NCI-H774 (cell line): ENCODE measurements at regions not wholly inside any gene's neighbourhood (a gene's known extent, or its start where the extent isn't known, plus 50 kb on each side); places are given as distances from the start of the nearest gene placed in this dataset.
"Not testable (repeated sequence)": the region's sequence is repeated elsewhere in the genome, so short reads cannot be mapped to it uniquely, and the experiment has no call there.

Experiments
- DNase-seq: peaks from one replicate; lab custom pipeline; 2025; lab: John Stamatoyannopoulos, UW

DNA sequence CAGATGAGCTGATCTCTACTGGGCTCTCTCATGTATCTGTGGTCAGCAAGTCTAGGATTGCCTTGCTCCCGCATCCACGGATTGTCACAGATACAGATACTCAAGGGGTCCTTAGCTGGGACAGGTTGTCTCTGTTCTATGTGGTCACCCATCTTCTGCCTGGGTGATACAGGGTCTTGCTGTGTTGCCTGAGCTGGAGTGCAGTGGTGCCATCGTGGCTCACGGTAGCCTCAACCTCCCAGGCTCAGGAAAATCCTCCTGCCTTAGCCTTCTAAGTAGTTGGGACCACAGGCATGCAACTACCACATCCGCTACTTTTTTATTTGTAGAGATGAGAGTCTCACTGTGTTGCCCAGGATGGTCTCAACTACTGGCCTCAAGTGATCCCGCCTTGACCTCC lies 72.5 kb upstream of the ZNF217 start:
- DNase-seq = no peak

DNA sequence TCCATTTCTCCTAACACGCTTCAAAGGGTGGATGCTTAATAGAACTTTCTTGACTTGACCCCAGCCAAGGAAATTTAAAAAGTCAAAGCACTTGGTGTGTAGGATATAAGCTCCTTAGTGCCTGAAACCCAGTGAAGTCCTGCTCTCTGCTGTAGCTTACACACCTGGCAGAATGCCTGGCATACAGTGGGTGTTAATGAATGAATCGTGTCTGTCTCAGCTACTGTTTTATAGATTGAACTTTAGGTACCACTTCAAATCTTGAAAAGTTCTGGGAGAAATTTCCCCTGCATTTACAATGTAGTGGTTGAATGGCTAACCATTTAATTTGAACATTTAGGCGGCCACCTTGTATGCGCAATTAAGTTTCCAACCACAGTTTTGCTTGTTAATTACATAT lies 70.5 kb upstream of the ZNF217 start:
- DNase-seq = no peak

- DNase-seq = not testable (repeated sequence)
Observed at GRCh38 chr20:53663521-53663920, 69.9 kb upstream of the ZNF217 start.

GRCh38 chr20:53662595-53662994 lies 69.0 kb upstream of the ZNF217 start:
- no peak for DNase-seq

DNA sequence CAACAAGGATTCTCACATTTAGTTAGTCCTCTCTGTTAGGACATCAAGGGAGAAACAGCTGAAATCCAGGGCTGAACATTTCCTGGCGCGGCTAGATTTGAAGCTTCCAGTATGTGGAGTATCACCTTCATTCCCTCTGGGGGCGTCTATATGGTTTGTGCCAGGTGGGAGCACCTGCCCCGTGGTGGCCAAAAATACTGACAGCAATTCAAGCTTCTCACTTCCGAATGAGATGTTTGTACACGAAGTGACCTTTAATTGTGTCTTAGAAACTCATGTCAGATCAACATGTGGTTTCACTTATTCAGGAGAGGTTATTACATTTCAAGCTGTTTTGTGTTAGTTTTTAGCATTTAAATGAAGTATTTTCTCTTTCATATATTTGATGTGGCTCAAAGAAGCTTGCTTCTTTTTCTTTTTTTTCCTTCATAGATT lies 67.3 kb upstream of the ZNF217 start:
- DNase-seq = no peak

DNA sequence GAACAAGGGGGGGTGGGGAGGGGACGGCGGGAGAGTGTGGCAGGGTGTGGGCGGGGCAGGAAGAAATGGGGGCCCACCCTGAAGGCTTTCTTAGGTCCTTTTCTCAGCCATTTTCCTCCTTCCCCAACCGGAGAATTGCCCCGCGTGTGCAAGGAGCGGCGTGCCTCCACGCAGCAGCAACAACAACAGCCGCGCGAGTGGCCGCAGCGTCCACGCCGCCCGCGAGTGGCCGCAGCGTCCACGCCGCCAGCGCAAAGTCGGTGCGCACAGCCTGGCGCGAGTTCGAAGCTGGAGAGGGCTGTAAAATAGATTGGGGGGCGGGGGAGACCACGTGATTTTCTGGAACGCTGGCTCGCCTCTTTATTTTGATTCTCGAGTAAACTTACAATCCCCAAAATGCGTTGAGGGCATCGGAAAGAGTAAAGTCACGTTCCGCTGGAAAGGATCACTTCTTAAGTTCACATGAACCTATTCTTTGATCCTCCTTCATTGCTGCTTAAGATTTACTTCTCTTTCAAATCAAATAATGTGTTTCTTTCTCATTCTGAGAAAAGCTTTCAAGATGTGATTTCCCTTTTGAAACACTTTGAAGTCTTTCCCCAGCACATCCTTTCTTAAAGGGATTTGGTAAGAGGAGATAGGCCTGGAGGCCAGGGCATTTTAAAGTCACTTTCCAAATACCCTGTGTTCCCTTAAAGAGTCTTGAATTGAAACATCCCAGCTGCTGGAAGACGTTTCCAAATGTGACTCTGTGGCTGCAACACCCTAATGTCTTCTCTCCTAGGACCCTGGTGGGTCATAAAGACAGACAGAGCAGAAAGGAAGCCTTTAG lies 66.7 kb upstream of the ZNF217 start:
- DNase-seq = no peak

DNA sequence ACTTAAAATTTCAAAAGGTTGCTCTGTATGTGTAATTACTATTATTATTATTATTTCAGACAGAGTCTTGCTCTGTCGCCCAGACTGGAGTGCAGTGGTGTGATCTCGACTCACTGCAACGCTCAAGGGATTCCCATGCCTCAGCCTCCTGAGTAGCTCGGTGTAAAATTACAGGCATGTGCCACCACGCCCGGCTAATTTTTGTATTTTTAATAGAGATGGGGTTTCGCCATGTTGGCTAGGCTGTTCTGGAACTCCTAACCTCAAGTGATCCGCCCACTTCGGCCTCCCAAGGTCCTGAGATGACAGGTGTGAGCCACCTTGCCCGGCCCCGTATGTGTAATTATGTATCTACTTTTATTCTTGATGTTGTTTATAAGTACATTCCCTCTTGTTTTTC lies 65.3 kb upstream of the ZNF217 start:
- DNase-seq = no peak

DNA sequence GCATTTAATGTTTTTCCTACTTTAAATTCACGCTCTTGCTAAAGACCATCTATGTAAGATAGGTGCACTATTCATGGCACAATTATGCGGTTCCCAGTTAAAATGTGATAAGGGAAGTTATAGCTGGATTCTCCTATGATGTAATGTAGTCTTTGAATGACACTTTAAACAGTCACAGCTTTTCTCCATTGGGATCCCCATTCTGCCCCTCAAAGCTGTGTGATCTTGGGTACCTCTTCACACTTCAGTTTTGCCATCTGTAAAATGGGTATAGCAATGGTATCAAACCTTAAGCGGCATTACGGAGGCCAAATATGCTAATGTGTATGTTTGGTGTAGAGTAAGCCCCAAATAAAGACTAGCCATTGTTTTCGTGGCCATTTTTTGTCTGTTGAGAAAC lies 64.7 kb upstream of the ZNF217 start:
- DNase-seq = no peak

DNA sequence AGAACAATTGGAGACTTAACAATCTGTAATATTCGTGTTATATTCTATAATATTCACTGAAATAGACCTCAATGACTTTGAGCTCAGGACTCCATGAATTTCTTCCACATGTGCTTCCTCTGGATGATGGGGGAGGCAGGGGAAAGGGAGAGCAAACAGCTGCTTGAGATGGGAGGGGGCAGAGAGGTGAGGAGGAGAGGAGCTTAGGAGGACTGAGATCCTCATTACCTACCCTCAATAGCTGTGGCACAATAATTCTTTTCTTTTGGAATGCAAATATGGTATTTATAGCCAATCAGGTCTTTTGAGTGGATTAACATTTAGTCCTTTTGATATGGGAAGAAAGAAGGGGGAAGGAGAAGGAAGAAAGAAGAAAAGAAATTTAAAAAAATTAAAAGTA lies 64.1 kb upstream of the ZNF217 start:
- DNase-seq = no peak

DNA sequence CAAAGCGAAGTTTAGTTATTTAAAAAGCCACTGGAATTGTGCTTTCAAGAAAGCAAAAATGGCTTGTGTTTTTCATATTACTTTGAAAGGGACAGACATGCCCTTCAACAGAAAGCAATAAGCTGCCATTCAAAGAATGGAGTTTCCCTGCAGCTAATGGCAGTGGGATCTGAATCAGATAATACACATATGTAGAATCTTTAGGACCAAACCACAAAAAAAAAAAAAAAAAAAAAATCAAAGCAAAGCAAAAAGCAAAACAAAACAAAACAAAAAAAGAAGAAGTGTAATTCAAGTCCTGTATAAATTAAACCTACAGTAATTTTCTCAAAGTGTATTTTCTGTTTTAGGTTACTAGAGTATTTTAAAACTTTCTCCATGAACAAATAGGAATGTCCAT lies 63.6 kb upstream of the ZNF217 start:
- DNase-seq = no peak

GRCh38 chr20:53656293-53657202 lies 62.9 kb upstream of the ZNF217 start:
- DNase-seq = no peak

DNA sequence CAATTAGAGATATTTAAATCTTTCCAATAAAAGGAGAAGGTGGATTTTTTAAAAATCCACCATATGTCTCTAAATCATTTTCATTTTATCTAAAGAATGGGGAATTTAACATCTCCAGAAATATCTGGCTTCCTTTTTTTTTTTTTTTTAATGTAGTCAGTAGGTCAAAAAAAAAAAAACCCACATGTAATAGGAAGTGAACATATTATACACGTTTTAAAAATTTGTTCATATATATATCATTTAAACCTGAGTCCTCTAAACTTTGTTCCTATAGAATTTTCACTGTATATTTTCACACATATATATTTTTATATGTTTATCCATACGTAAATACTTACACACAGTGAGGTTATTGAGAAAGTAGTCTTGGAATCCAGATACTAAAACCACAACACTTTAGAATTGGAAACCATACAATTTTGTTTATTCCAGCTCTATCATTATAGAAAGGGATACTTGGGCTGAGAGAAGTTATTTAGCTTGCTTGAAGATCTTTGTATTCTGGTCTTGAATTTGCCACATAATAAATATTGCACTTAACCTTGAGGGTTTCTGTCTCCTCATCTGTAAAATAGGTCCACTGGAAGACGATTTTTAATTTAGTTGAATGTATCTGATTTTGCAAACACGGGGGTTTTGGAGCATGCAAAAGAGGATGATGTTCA lies 62.1 kb upstream of the ZNF217 start:
- no peak for DNase-seq

DNA sequence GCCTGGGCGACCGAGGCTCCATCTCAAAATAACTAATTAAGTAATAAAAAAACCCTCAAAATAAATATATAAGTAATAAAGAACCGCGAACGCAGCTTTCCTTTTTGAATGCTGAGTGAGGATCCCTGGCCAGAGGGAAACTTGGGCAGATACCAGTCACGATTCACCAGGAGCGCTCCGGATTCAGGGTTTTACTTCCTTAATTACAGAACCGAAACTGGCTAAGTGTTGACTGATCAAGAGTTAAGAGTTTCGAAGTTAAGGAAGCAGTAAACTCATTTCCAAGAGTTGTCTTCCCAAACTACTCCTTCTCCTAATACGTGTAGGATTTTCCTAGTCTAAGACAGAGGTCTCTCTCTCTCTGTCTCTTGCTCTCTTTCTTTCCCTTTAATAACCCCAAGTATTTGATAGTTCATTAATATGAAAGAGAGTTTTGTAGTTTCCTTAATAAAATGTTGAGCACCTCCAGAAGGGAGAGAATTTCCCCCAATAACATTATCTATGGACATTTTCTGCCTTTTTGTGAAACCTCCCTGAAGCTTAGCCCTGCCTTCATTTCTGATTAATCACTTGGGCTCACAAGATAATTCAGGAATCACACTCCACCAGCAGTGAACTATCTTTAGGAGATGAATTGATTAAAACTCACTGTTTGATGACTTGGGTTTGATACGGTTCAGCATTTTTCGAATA lies 61.4 kb upstream of the ZNF217 start:
- no peak for DNase-seq

GRCh38 chr20:53654521-53654920 lies 60.9 kb upstream of the ZNF217 start:
- DNase-seq = not testable (repeated sequence)

DNA sequence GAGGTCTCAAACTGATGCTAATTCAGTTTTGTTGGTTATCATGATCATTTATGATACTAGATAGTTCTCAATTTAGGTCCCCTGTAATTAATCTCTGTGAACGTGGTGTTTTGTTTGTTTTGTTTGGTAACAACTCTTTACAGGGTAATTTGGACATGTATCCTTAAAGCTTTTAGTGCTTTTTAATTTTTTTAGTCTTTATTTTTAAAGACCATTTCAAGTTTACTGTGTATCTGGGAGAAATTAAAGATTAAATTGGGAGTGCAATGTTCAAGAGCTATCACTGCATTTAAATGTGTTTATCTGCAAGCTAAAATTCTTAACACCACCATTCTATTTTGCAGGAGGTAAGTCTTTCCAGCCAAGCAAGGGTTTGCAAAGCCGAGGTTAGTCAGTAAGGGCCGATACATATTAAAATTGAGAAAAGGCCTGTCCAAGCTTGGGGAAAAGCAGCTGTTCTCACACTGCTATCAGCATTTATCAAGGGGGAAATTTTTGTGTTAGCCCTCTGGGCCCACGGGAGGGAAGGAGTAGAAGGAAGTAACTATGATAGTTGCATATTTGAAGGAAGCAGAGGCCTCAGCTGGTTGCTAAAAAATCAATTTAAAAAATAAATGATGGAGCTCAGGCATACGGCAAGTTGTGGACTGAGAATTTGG lies 59.3 kb upstream of the ZNF217 start:
- DNase-seq = no peak

DNA sequence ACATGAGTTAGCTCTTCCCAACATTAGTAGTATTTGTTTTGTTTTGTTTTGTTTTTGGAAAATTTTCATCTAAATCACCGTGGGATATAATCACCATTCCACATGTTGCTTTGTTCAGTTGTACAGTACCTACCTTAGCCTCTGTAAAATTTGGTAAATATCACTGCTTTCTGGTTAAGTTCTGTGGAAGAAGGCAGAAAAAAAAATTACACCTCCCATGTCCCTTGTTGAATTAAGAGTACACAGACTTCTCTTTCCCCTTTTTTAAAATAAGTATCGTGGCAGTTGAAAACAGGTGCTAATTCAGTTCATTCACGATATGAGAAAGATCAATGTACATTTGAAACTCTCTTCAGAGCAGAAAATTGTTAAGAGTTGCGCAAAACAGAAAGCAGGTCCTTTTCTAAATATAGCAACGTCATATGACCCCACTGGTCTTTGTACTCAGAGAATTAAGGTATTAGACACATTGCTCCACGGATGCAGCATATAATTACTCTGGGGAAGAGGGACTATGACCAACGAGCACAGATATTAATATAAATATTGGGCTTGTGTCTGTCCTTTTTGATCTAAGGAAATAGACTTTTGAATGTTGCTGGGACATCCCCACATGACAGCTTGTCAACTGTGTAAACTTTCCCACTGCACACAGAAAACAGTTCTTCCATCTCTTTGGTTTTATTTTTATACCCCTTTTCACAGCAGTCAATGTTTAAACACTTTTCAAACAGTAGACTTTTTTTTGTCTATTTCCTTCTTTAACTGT lies 58.6 kb upstream of the ZNF217 start:
- DNase-seq = no peak

DNA sequence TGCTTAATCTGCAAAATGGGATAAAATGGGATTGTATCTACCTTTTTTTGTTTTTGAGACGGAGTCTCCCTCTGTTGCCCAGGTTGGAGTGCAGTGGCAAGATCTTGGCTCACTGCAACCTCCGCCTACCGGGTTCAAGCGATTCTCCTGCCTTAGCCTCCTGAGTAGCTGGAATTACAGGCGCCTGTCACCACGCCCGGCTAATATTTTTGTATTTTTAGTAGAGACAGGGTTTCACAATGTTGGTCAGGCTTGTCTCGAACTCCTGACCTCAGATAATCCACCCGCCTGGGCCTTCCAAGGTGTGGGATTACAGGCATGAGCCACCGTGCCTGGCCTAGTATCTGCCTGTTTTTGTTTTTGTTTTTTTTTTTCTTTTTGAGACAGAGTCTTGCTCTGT lies 55.9 kb upstream of the ZNF217 start:
- DNase-seq = not testable (repeated sequence)

DNA sequence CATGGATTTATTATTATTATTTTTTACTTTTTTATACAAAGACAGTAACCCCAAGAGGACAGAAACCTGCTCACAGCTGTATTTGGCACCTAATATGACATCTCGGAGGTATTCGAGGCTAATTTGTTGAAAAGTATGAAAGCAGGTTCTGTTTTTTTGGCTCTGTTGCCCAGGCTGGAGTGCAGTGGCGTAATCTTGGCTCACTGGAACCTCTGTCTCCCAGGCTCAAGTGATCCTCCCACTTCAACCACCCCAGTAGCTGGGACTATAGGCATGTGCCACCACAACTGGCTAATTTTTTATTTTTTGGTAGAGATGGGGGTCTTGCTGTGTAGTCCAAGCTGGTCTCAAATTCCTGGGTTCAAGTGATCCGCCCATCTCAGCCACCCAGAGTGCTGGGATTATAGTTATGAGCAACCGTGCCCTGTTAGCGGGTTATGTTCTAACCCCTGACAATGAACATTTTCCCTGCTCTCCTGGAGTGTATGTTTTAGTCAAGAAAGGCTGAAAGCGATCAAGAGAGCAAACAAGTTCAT lies 53.7 kb upstream of the ZNF217 start:
- no peak for DNase-seq

DNA sequence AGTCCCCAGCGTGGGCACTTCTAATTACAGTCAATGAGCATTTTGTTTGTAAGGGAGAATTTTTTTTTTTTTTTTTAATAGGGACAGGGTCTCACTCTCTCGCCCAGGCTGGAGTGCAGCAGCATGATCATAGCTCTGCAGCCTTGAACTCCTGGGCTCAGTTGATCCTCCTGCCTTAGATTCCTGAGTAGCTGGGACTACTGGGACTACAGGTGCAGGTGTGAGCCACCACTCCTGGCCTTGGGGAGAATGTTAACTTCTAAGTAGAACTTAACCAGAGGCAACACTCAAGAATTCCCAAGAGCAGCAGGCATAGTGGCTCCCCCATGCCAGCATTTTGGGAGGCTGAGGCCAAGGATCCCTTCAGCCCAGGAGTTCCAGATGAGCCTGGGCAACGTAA lies 52.9 kb upstream of the ZNF217 start:
- DNase-seq = no peak

- DNase-seq = no peak
Observed at GRCh38 chr20:53645582-53645897, 51.9 kb upstream of the ZNF217 start.

GRCh38 chr20:53644108-53644507 lies 50.5 kb upstream of the ZNF217 start:
- DNase-seq = not testable (repeated sequence)
